H1 (cell line): ENCODE measurements at regions not wholly inside any gene's neighbourhood (a gene's known extent, or its start where the extent isn't known, plus 50 kb on each side); places are given as distances from the start of the nearest gene placed in this dataset.

Experiments
- BCL11A ChIP-seq, 2 experiments: IDR thresholded peaks; one replicate each; pipeline ENCODE4 v1.6.1; 2011; ENCODE audit warnings: low read depth in 2 of 2, low read length in 2 of 2, mild to moderate bottlenecking in 2 of 2
- CBX8 ChIP-seq: fragments of 300-800, 300-1000 bp; sonication (generic); IDR thresholded peaks from 2 replicates; pipeline ENCODE4 v1.7.1; 2016; ENCODE audit warnings: low read depth, low read length, borderline replicate concordance
- EZH2 ChIP-seq: fragments of 200-600 bp; sonication (generic); IDR thresholded peaks from 2 replicates; pipeline ENCODE4 v1.7.1; 2012; ENCODE audit warnings: low read depth, mild to moderate bottlenecking, moderate library complexity, low read length, inconsistent platforms; ENCODE audit not compliant: severe bottlenecking
- FOSL1 ChIP-seq: IDR thresholded peaks from 2 replicates; pipeline ENCODE4 v1.6.1; 2011; ENCODE audit warnings: mild to moderate bottlenecking, low read depth, low read length, moderate library complexity; ENCODE audit not compliant: insufficient read depth
- GABPA ChIP-seq: IDR thresholded peaks from 2 replicates; pipeline ENCODE4 v1.6.1; 2011; ENCODE audit warnings: mild to moderate bottlenecking, low read length, moderate library complexity, borderline replicate concordance; ENCODE audit not compliant: insufficient read depth
- HDAC2 ChIP-seq, 2 experiments: fragments of 300-600 bp in 1 of 2; sonication (generic) in 1 of 2; IDR thresholded peaks; 2 replicates each; pipeline ENCODE4 v1.6.1; 2011 to 2012; ENCODE audit warnings: low read depth in 2 of 2, low read length in 2 of 2, mild to moderate bottlenecking in 2 of 2, moderate library complexity in 2 of 2, borderline replicate concordance in 1 of 2, inconsistent platforms in 1 of 2
- KDM1A ChIP-seq: fragments of 200-600, 300-600 bp; sonication (generic); IDR thresholded peaks from 2 replicates; pipeline ENCODE4 v1.7.1; 2016; ENCODE audit warnings: mild to moderate bottlenecking, low read length, borderline replicate concordance
- POLR2A ChIP-seq, 2 experiments: IDR thresholded peaks; 1 replicate in 1 of 2; 2 replicates in 1 of 2; pipeline ENCODE4 v1.6.1; 2011; ENCODE audit warnings: low read depth in 2 of 2, low read length in 2 of 2, mild to moderate bottlenecking in 2 of 2; ENCODE audit errors: control extremely low read depth in 1 of 2
- POLR2AphosphoS5 ChIP-seq: IDR thresholded peaks from 2 replicates; pipeline ENCODE4 v1.6.1; 2011; ENCODE audit warnings: low read depth, low read length
- RAD21 ChIP-seq, 2 experiments: IDR thresholded peaks in 1 of 2; conservative IDR thresholded peaks in 1 of 2; 2 replicates each; pipeline ENCODE4 v1.6.1; 2011; ENCODE audit warnings: low read depth in 2 of 2, low read length in 2 of 2, improper control_type of control experiment in 1 of 2, inconsistent platforms in 1 of 2, mild to moderate bottlenecking in 1 of 2, moderate library complexity in 1 of 2
- SIN3A ChIP-seq, 2 experiments: IDR thresholded peaks in 1 of 2; conservative IDR thresholded peaks in 1 of 2; 2 replicates each; pipeline ENCODE4 v1.6.1; 2011 to 2012; ENCODE audit warnings: low read length in 2 of 2, improper control_type of control experiment in 1 of 2, low read depth in 1 of 2, mild to moderate bottlenecking in 1 of 2
- TF ChIP-seq, protein P1 (sequence below): IDR thresholded peaks from 2 replicates; pipeline ENCODE4 v1.6.1; 2012; ENCODE audit warnings: inconsistent platforms
- TF ChIP-seq, protein P2 (sequence below), 3 experiments: IDR thresholded peaks; 1 replicate in 2 of 3; 2 replicates in 1 of 3; pipeline versions ENCODE4 v1.5.1 to v1.6.1; 2011; ENCODE audit warnings: low read length in 3 of 3, mild to moderate bottlenecking in 3 of 3, inconsistent platforms in 2 of 3, low read depth in 1 of 3, moderate library complexity in 1 of 3; ENCODE audit not compliant: insufficient read depth in 1 of 3; ENCODE audit errors: control extremely low read depth in 1 of 3
- TF ChIP-seq, protein P3 (sequence below): IDR thresholded peaks from 2 replicates; pipeline ENCODE4 v1.6.1; 2011; ENCODE audit warnings: low read depth, mild to moderate bottlenecking, low read length; ENCODE audit not compliant: insufficient read depth

DNA sequence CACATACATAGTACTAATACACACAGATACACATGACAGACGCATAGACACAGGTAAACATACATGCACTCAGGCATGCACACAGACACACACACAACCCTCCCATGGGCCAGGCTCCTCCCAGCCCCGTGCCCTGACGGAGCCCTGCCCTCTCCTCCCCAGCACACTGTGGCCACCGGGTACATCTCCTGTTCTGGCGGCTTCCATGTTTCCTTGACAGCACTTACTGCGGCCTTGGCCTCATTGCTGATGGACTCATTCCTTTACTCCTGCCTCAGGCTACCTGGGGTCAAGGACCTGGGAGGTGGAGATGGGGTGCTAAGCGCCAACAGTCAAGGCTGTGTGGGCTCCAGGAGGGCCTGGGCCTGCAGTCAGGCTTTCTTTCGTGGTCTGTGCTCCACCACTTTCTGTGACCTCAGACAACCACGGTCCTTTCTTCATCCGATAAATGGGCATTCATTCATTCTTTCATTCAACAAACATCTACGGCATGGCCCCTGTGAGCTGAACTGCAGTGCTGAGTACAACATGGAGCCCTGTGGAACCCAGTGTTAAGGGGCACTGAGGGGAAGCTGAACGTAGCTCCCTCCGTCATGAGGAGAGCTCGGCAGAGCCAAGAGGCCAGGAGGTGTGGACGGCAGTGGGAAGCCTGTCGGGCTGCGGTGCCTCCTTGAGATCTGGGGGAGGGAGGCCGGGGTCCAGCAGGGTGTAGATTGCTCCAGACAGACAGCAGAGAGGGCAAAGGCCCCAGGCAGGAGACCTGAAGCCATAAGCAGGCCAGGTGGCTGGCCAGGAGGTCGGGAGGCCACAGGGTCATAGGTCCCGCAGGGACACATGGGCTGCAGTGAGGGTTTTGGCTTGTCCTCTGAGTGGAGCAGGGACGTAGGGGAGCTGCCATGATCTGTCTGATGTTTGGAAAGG is 190.4 kb upstream of the HDAC4 start:
- TF ChIP-seq, protein P1, sequence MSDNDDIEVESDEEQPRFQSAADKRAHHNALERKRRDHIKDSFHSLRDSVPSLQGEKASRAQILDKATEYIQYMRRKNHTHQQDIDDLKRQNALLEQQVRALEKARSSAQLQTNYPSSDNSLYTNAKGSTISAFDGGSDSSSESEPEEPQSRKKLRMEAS: no peak
- TF ChIP-seq, protein P2, sequence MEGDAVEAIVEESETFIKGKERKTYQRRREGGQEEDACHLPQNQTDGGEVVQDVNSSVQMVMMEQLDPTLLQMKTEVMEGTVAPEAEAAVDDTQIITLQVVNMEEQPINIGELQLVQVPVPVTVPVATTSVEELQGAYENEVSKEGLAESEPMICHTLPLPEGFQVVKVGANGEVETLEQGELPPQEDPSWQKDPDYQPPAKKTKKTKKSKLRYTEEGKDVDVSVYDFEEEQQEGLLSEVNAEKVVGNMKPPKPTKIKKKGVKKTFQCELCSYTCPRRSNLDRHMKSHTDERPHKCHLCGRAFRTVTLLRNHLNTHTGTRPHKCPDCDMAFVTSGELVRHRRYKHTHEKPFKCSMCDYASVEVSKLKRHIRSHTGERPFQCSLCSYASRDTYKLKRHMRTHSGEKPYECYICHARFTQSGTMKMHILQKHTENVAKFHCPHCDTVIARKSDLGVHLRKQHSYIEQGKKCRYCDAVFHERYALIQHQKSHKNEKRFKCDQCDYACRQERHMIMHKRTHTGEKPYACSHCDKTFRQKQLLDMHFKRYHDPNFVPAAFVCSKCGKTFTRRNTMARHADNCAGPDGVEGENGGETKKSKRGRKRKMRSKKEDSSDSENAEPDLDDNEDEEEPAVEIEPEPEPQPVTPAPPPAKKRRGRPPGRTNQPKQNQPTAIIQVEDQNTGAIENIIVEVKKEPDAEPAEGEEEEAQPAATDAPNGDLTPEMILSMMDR (IDR thresholded peaks at IDR 0.05; ENCODE audit: control extremely low read depth in 1 of 3, insufficient read depth in 1 of 3, low read depth in 1 of 3, low read length in 3 of 3): no peak
- TF ChIP-seq RAD21 (IDR thresholded peaks at IDR 0.05 in 1 of 2, conservative IDR thresholded peaks at IDR 0.05 in 1 of 2; ENCODE audit: low read depth in 2 of 2, low read length in 2 of 2) (no peak), CBX8 (no peak), POLR2AphosphoS5 (no peak), EZH2 (no peak), GABPA (no peak), SIN3A (conservative IDR thresholded peaks at IDR 0.05 in 1 of 2, IDR thresholded peaks at IDR 0.05 in 1 of 2; ENCODE audit: low read depth in 1 of 2, low read length in 2 of 2) (no peak), FOSL1 (no peak), POLR2A (IDR thresholded peaks at IDR 0.05; ENCODE audit: control extremely low read depth in 1 of 2, low read depth in 2 of 2, low read length in 2 of 2) (no peak), BCL11A (IDR thresholded peaks at IDR 0.05; ENCODE audit: low read depth in 2 of 2, low read length in 2 of 2) (no peak), KDM1A (no peak), HDAC2 (IDR thresholded peaks at IDR 0.05; ENCODE audit: borderline replicate concordance in 1 of 2, low read depth in 2 of 2, low read length in 2 of 2) (no peak)
- TF ChIP-seq, protein P3, sequence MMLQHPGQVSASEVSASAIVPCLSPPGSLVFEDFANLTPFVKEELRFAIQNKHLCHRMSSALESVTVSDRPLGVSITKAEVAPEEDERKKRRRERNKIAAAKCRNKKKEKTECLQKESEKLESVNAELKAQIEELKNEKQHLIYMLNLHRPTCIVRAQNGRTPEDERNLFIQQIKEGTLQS: no peak
